Mesenteric fat pad (tissue), 1 donor: ENCODE measurements at regions not wholly inside any gene's neighbourhood (a gene's known extent, or its start where the extent isn't known, plus 50 kb on each side); places are given as distances from the start of the nearest gene placed in this dataset.
"Not testable (repeated sequence)": the region's sequence is repeated elsewhere in the genome, so short reads cannot be mapped to it uniquely, and the experiment has no call there.

Experiments used
- DNase-seq: peaks from one replicate; pipeline ENCODE4 v3.0.0-alpha.2; 2020; ENCODE audit warnings: low spot score
- donor health status: DM: yes; HTN: yes; CAD: no.

GRCh38 chr17:27365329-27365945 lies 71.5 kb downstream of the WSB1 start:
- not testable (repeated sequence) for DNase-seq

DNA sequence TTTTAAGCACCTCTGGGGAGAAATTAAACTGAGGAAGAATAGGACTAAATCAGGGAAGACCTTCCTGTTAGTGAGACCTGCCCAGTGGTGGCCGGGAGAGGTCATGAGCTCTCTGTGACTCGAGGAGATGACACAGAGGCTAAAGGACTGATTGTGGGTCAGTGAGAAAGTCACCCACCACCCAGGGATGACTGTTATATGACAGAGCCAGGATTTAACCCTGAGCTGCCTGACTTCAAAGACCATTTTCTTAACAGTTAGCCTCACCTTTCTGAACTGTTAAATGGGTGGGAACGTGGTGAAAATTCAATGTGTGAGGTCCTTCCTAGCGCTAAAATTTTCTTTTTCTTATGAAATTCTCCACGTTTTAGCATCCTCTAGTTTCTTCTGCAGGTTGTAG lies 72.5 kb downstream of the WSB1 start:
- DNase-seq: no peak

DNA sequence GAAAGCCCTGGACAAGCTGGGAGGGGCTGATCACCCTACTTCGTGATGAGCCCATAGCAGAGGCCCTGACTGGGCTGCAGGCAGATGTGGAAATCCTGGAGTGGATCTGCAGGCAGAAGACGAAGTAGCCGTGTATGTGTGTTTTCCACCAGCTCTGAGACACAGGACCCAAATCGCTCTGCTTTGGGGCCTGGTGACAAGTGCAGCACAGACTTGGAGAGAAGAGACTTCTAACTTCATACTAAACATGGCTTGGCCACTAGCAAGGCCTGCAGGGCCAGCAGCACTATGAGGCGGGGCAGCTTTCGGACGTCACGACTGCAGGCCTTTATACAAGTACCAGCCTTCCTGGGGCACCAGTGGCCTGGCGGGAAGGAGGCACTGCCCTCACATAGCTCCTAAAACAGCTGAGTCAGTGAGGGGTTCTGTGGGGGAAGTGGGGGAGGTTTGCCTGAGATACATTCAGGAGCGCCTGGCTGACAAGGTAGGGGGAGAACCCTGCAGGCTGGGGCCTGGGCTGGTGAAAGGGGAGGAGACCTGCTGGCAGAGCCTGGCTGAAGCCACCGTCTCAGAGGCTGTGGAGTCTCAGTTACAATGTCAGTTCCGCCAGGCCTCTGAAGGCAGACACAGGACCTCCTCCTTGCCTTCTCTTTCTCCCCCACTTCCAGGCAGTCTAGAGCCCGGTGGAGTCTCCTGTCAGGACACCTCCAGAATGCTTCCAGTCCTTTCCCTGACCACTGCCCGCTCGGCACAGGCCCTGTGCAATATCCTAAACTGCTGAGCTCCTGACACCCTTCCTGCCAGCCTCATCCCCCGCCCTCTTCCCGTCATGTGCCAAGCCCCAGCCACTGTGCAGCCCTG lies 73.4 kb downstream of the WSB1 start:
- DNase-seq: peak; percentile 86

DNA sequence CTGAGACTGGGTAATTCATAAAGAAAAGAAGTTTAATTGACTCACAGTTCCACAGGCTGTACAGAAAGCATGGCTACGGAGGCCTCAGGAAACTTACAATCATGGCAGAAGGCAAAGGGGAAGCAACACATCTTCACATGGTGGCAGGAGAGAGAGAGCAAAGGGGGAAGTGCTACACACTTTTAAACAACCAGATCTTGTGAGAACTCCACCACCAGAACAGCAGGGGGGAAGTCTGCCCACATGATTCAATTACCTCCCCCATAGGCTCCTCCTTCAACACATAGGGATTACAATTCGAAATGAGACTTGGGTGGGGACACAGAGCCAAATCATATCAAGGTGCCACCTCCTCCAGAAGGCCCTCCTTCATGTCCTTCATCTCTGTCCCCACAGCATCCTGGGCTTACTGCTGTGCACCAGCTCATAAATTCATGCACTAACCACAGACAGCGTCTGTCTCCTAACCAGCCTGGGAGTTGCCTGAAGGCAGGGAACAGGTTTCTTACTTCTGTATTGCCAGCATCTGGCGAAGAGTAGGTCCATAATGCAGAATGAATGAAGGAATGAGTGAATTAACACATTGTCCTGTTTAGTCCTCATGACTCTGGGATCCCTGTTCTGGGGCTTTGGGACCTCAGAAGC lies 74.4 kb downstream of the WSB1 start:
- peak; percentile 18 for DNase-seq

DNA sequence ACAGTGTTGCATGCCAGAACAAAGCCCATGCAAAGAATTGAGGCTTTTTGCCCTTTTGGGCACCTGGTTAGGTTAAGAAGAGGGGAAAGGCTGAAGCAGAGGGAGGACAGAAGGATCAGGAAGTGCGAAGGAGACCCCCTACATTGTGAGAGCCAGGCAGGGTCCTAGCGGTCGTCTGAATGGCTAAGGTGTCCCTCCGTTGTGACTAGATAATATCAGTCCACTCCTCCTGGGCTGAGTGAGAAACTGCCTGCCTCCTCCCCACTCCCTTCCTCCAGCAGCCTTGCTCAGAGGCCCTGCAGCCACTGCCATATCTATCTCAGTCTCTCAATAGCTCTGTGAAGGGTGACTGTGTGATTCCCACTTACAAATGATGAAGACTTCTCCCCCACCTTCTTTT lies 75.1 kb downstream of the WSB1 start:
- peak; percentile 57 for DNase-seq

- no peak for DNase-seq
Observed at GRCh38 chr17:27370776-27371175, 76.9 kb downstream of the WSB1 start.

DNA sequence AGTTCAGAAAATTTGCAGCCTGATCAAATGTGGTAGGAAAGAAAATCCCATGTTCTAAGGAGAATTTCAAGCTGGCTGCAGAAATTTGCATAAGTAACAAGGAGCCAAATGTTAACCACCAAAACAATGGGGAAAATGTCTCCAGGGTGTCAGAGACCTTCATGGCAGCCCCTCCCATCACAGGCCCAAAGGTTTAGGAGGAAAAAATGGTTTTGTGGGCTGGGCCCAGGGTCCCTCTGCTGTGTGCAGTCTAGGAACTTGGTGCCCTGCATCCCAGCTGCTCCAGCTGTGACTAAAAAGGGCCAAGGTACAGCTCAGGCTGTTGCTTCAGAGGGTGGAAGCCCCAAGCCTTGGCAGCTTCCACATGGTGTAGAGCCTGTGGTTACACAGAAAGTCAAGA lies 79.8 kb downstream of the WSB1 start:
- DNase-seq: peak; percentile 53

- no peak for DNase-seq
Observed at GRCh38 chr17:27376637-27377547, 79.4 kb upstream of the KSR1 start.

- no peak for DNase-seq
Observed at GRCh38 chr17:27378482-27379175, 77.6 kb upstream of the KSR1 start.

DNA sequence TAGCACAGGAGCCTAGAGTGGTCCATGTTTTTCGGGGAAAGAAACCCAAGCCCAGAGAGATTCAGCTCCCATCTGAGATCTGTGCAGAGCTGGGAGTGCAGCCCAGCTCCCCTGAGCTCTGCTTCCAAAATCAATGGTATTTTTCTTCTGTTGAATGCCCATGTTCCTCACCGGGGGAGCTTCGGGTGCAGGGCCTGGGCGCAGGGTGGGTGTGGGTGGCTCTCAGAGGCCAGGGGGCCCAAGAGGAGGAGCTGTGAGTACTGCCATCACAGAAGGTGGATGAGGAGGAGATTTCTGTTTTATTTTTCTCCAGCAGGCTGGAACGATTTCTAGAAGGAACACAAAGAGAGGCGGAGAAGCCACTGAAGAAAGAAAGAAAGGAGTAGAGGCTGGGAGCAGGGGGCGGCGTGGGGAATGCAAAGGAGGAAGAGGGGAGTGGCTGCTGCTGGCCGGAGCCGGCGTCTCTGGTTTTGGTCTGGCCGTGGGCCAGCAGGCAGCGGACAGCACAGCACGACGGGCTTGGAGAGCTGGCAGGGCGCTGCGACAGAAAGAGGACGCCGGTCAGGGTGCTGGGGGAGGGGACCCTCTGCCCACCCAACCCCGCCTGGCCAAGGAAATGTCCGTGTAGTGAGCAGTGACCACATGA lies 76.2 kb upstream of the KSR1 start:
- peak; percentile 90 for DNase-seq

GRCh38 chr17:27380551-27380950 lies 75.7 kb upstream of the KSR1 start:
- peak; percentile 60 for DNase-seq

DNA sequence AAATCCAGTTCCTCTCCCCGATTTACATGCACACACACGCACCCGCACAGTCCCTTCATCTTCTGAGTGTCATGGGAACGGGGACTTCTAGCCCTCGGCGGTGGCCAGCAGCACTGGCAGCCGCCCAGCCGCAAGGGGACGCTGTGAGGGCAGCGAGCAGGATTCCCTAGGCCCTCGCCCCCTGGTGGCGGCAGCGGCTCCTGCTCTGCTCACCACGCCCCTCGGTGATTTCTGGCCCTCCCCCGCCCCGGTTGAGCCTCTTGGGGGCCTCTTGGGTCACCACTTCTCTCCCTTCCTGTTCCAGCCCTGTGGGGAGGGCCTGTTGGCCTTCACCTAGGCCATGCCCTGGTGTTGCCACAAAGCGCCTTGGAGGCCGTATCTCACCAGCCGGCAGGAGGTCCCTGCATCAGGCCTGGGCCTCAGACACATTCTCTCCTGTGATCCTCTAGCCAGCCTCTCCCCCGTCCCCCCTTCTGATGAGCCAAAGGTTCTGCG lies 75.2 kb upstream of the KSR1 start:
- peak; percentile 91 for DNase-seq

DNA sequence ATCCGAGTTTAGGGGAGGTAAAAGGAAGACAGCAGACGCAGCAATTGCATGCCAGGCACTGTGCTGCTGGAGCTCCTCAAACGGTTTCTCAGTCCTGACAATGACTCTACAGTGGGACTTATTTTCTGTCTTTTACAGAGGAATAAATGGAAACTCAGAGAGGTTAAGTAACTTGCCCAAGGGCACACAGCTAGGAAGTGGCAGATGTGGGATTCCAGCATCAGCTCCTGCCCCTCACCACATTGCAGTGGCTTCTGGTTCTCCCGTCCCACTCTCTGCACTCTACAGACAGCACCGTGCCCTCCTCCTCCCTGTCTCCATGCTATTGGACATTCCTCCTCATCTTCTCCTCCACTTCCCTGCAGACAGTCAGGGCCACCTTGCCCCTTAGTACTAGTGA lies 74.2 kb upstream of the KSR1 start:
- DNase-seq: peak; percentile 30

GRCh38 chr17:27384261-27384701 lies 72.0 kb upstream of the KSR1 start:
- peak; percentile 77 for DNase-seq

DNA sequence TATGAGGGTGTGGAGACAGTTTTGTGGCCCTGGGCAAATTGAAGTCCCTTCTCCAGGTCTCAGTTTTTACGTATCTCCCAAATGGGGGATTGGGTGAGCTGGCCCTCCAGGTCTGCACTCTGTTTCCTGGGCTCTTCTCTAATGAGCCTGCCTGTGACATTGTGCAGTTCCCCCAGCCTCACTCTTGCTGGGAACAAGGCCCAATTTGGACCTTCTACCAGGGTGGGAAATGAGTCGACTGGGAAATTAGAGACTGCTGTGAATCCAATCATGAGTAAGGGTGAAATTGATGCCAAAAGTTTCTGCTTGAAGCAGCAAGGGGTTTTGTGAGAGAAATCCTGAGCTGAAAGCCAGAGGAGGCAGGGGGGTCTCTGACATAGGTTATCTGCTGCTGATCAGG lies 71.5 kb upstream of the KSR1 start:
- DNase-seq: peak; percentile 60

- peak; percentile 47 for DNase-seq
Observed at GRCh38 chr17:27385626-27386025, 70.6 kb upstream of the KSR1 start.

DNA sequence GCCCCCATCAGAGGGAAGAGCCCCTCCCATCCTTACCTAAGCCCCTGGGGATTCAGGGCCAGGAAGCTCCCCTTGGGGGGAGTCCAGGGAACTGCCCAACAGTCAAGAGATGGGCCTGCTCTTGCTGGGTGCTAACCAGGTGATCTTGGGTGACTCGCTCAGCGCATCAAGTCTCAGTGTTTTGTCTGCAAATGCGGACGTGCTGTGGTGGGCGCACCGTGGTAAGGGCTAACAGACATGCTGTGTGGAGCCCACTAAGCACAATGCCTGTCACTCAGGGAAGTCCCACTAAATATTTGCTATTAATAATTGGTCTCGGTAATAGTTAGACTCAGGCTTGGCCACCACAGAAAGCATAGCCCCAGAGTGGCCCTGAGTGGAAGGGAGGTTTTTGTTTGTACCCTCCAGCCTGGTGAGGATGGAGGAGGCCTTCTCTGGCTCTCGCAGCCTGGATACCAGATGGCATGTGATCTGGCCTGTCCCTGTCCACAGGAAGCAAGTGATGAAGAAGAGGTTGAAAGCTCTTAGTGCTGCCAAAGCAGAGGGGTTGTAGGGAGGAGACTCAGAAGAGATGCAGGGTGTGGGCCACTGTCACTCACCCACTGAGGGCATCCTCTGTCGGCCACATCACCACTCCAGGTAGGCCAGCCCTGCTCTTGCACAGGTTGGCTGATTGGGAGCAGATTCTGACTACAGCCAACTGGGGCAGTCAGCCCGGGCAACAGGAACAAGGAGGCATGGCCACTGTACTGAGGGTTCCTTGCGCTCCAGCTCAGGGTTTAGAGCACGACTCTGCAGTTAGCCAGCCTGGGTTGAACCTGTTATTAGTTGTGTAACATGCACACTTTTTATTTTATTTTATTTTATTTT lies 69.8 kb upstream of the KSR1 start:
- DNase-seq: peak; percentile 69

DNA sequence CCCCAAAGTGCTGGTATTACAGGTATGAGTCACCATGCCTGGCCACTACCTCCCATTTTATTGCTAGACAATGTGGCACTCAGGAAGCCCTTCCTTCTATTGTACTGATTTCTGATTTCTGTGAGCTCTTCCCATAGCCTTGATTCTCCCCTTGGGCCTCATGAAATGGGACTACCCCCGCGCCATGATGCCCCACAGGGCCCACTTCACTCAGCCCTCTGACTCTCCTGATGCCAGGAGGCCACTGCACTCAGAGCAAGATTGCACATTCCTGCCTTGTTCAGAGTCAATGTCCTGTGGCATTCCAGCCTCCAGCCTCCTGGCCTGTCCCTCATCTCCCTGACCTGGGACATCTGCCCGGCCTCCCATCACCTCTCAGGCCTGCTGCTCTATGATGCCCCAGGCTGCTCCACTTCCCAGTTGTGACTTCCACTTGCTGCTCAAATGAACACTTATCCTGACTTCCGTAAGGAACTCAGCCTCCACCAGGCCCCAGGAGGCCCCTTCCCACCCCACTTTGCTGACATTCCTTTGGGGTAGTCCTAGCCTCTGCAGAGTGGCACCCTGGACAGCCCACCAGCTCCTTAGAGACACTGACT lies 66.6 kb upstream of the KSR1 start:
- DNase-seq: peak; percentile 68
